ENCODE measurements at regions not wholly inside any gene's neighbourhood (a gene's known extent, or its start where the extent isn't known, plus 50 kb on each side); places are given as distances from the start of the nearest gene placed in this dataset.
A peak's percentile ranks its signal among the peaks of the same experiment; 100 is the strongest.
"Not testable (repeated sequence)": the region's sequence is repeated elsewhere in the genome, so short reads cannot be mapped to it uniquely, and the experiment has no call there.

DNA sequence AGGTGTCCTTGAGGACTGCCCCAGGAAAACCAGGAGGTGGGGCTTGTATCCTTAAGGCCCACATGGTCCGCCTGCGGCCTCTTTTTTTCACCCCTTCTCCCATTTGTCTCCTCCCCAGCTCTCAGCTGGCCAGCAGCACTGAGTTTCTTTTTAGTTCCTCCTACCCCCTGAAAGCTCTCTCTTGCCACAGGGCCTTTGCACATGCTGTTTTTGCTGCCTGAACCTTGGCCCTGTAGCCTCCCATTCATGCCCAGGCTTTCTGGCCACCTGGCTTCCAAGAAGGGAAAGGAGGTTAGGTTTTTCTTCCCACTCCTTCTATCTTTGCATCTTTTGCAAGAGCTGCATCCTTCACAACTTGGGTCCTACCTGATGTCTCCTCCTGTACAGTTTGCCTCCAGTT lies 358.1 kb downstream of the VRK1 start:
- DNase-seq: no peak

DNA sequence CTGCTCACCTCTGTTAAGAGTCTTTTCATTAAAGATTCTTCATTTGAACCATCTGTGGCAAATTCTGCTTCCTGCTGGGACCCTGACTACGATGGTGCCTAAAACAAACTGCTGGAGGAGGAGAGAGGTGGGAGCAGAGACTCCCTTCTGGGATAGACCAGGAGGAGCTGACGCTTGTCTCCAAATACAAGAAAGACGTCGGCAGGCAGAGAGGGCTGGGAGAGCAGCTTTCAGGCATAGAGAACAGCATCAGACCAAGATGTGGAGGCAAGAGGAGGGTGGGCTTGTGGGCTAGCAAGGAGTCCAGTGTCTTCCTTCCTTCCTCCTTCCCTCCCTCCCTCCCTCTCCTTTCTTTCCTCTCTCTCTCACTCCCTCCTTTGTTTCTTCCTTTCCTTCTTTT lies 358.6 kb downstream of the VRK1 start:
- no peak for DNase-seq

DNA sequence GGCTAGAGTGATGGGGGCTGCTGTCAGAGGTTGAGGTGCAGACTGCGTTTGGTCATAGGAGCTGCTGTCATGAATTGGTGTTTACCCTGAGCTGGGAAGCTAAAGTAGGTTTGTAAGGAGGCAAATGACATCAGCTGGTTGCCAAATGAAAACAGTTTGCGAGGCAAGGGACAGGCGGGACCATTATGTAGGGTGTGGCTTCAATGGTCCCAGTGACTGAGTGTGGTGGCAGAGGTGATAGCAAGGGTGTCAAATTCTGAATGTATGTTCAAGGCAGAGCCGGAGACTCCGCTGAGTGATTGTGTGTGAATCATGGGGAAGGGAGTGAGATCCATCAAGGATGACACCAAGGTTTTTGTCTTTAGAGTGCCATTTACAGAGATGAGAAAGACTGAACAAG lies 359.5 kb downstream of the VRK1 start:
- no peak for DNase-seq

DNA sequence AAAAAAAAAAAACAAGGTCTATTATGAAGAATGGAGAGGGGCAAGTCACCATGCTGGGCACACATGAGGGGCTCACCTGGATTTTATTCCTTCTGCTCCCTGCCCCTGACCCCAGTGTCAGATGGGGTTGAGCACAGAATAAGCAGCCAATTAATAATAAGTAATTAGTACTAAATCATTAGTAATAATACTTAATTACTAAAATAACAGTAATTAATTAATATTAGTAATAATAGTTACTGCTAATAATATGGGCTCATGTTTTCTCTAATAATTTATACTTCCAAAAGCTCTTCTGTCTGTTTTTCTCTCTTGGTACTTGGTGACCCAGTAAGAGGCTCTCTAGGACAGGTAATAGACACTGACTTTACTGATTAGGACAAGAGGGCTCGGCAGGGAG lies 360.9 kb downstream of the VRK1 start:
- no peak for DNase-seq

DNA sequence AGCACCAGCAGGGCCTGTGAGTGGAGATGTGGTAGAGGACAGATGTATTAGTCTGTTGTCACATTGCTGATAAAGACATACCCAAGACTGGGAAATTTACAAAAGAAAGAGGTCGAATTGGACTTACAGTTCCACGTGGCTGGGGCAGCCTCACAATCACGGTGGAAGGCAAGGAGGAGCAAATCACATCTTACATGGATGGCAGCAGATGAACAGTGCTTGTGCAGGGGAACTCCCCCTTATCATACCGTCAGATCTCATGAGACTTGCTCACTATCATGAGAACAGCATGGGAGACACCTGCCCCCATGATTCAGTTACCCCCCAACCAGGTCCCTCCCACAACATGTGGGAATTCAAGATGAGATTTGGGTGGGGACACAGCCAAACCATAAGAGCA lies 361.9 kb downstream of the VRK1 start:
- DNase-seq: no peak

DNA sequence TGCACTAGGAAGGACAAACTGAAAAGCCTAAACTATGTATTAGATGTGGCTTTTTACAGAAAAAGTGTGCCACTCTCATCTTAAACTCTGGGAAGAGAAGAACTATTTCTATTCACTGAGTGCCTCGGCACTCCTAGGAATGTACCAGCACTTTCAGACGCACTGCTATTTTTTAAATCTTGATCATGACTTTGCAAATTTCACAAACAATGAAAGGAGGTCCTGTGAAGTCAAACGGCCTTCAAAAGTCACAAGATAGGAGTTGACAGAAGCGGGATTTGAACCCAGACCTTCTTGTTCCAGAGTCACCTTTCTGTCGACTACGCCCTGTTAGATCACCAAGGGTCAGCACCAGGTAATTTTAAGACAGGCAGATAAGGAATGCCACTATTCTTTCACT lies 365.4 kb downstream of the VRK1 start:
- DNase-seq: no peak

DNA sequence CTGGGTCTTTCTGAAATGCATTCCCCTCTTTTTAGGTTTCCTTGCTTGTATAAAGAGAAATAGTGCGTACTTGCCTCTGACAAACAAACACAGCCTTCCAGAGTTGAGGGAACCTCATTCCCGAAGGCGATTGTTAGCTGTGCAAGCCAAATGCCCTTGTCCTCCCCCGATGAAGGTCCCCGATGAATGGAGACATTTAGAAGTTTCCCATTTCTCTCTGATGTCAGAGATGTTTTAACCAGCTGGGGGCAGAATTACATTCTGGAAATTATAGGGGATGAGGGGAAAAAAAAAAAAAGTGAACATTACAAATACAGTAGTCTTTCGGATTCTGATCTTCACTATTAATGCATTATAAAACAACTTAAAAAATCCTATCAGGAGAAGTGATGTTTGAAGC lies 366.8 kb downstream of the VRK1 start:
- DNase-seq: no peak

DNA sequence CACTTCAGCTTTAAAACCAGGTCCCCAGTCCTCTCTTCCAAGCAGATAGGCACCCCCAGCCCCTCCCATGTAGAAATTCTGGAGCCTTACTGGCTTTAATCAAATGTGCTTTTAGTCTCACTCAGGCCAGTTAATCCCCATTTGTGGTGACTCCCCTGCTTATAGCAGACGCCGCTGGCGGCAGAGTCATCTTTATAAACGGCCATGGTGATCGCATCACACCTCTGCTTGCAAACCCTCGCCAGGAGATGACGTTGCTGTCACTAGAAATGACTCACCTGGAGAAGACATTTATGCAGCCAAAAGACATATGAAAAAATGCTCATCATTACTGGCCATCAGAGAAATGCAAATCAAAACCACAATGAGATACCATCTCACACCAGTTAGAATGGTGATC lies 369.3 kb downstream of the VRK1 start:
- no peak for DNase-seq

DNA sequence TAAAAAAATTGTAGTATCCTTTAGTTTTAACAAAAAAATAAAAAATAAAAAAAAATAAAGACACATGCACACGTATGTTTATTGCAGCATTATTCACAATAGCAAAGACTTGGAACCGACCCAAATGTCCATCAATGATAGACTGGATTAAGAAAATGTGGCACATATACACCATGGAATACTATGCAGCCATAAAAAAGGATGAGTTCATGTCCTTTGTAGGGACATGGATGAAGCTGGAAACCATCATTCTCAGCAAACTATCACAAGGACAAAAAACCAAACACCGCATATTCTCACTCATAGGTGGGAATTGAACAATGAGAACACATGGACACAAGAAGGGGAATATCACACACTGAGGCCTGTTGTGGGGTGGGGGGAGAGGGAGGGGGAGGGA lies 370.4 kb downstream of the VRK1 start:
- not testable (repeated sequence) for DNase-seq

DNA sequence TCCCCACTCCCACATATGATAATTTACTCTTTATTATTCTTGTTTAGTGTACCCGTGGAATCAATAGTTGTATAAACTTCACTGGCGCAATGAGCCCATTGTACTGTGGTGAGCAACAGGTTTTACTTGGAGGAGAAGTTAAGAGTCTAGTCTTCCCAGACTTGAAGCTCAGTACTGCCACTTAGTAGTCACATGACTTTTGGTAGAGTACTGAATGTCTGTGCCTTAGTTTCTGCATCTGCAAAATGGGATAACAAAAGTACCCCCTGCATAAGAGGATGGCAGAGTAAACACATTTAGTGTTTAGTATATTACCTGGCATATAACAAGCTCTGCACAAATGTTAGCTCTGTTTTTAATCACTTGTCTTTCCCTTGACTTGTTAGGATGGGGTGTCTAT lies 375.5 kb downstream of the VRK1 start:
- DNase-seq: no peak

DNA sequence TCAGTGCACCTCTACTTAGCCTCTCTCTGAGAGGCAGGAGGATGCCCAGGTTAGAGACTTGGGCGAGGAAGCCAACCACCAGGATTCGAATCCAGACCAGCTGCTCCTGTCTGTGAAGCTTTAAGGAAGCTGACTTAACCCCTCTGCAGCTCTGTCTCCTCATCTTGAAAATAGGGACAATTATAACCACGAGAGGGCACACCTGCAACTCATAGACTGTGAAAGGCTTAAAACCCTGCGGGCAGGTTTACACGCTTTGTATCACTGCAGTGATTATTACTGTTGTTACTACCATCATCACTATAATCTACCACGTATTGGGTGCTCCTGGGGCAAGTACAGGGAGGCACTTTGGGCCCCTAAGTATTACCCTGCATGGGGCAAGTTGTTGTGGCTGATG lies 379.8 kb downstream of the VRK1 start:
- peak; percentile 39 for DNase-seq

DNA sequence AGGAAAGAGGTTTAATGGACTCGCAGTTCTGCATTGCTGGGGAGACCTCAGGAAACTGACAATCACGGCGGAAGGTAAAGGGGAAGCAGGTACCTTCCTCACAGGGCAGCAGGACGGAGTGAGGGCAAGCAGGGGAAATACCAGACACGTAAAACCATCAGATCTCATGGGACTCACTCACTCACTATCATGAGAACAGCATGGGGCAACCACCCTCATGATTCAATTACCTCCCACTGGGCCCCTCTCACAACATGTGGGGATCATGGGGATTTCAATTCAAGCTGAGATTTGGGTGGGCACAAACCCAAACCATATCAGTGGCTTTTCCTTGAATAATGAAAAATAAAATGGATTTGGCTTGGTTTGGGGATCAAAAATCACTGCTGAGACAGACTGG lies 380.5 kb downstream of the VRK1 start:
- no peak for DNase-seq

DNA sequence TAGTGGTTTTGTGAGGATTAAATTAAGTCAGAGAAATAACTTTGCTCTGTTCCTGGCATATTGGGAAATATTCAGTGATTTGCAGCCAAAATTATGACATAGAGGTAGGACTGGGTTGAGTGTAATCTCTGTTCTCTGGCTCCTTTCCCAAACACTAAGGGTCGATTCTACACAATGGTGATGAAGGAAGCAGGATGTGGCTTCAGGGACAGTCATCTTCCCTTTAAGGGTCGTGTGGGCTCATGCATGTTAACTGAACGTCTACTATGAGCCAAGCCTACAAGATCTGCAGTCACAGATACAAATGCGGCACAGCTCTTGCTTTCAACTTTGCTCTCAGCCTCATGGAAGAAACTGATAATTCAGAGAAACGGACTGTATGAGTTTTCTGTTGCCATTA lies 381.6 kb downstream of the VRK1 start:
- DNase-seq: no peak

DNA sequence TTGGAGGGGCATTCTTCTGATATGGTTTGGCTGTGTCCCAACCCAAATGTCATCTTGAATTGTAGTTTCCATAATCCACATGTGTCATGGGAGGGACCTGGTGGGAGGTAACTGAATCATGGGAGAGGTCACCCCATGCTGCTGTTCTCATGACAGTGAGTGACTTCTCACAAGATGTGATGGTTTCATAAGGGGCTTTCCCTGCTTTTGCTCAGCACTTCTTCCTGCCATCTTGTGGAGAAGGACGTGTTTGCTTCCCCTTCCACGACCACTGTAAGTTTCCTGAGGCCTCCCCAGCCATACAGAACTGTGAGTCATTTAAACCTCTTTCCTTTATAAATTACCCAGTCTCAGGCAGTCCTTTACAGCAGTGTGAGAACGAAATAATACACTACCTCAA lies 382.4 kb downstream of the VRK1 start:
- peak; percentile 33 for DNase-seq

DNA sequence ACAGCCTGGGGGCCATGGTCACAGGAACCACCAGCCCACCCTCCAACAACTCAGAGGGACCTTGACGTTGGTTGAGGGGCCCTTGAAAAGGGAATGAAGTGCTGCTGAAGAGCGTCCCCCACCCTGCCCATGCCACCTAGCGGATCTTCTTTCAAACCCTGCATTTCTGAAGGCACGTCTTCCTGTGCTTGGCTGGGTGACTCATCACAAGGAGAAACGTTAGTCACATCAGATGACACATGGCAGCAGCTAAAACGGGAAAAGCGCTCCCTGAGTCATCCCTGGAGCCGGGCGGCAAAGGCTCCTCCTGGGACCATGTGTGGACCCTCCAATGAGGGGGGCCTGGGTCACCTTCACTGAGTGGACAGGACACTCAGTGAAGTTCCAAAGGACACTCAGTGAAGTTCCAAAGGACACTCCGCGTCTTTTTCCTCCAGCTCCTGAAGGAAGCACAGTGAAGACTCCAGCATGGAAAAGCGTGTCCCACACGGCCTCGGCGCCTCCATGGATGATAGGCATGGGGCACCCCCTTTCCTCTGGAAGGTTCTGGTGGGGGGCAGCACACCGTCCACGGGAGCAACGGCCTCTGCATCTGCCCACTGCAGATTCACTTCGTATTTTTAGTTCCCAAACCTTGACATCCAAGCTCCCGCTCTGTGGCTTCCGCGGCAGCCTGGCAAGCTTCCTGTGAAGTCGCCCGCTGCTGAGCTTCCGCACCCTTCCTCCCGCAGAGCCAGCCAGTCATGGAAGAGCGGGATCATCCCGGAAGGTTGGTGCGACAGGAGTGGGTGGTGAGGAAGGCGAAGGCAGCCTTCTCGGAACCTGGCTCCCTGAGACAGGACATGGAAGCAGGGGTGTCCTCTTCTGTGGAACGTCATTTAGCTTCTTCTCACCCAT lies 383.4 kb downstream of the VRK1 start:
- DNase-seq: no peak

DNA sequence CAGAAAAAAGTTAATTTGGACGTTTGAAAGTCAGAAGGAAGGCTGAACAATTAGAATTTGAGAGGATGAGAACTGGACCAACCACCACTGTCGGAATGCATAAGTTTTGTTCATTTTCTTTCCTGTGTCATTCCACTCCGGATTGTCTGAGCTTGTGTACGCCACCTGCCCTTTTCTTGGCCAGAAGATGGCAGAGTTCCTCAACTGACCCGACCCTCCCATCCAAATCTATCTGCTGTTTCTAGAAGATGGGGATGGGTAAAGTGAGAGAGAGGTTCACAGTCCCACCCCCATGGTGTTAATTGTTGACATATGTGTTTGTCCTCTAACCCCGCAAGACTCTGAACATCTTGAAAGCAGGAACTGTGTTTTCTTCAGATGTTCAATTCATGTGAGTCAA lies 388.0 kb downstream of the VRK1 start:
- peak; percentile 21 for DNase-seq

DNA sequence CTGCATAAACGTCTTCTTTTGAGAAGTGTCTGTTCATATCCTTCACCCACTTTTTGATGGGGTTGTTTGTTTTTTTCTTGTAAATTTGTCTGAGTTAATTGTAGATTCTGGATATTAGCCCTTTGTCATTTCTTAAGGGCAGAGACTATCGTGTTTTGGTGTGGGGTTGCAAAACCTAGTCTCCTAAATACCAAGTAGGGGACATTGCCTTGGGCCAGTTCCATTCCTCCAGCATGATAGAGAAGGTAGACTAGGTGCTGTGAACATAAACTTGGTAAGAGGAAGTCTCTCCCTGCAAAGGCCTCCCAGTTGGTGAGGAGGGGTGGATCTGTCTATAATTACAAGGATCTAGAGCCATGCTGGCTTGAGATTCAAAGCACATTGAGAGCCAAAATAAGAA lies 390.7 kb downstream of the VRK1 start:
- no peak for DNase-seq

DNA sequence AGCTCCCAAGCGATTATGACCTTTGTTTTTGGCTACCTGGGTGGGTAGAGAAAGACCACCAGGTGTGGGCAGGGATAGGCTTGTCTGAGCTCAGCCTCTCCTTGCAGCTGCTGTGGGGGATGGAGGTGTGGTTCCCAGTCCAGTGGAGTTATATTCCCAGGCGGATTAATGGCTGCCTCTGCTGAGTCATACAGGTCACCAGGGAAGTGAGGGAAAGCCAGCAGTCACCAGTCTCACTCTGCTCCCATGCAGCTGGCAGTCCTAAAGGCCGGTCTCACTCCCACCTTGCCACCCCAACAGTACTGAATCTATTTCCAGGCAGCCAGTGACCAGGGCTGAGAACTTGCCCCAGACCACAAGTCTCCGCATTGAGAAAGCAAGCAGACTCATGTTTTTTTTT lies 399.2 kb downstream of the VRK1 start:
- DNase-seq: no peak

DNA sequence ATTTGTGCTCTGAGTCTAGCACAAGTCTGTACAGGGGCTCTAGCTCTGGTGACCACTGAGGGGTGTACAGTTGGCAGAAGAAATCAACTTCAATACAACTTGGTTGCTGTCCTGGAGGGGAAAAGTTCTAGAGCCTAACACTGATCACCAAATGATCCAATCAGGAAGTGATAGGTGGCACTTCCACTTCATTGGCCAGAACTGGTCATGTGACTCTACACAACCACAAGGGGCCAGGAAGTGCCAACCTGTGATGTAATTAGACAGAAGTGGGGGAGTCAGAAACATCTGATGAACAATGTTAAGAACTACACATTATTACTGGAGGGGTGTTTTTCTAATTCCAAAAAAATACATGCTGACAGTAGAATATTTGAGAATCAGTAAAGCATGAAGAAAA lies 401.6 kb downstream of the VRK1 start:
- DNase-seq: no peak

DNA sequence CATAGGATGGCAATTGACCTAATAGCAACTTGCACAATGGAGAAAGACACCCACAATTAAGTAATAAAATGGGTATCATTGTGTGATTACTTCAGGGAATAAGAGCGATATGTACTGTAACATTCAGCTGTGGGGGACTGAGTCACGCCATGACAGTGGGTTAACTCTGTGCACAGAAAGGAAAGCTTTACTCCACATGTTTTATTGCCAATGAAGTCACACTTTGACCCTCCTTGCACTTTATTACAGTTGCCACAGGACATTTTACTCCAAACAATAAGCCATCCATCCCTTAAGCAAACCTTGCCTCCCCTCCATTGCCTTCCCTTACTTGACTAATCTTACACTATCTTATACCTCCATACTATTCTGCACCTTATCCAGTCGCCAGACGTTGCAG lies 403.1 kb downstream of the VRK1 start:
- DNase-seq: no peak

DNA sequence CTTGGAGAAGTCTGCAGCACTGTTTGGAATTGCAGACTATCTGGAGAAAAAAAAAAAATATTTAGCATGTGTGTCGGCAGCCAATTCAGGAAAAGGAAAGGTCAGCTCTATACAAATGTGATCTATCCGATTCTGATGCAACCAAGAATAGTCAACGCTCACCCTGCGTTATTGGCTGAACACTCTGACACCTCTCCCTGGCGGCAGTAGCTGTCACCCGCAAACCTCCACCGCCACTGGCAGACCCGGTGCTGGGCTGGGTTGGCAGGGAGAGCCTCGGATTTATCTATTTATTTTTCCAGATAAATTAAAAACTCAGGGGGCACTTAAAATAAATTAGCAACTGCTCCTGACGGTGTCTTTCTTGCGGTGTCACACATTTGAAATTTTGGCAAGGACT lies 409.7 kb downstream of the VRK1 start:
- DNase-seq: no peak

DNA sequence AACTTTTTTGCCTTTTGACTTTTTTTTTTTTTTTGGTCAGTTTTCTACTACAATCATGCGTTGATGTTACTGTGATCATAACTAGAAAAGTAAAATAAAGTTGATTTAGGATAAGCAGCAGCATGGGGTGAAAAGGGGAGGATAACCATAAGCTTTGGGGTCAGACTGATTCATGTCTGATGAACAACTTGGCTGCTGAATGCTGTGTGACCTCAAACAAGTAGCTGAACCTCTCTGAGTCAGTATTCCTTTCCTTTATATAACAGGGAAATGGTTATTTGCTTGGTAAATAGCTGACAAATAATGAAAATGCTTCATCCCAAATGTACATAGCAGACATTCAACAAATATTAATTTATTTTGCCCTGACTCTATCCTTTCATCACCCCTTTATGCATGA lies 413.0 kb downstream of the VRK1 start:
- DNase-seq: no peak

DNA sequence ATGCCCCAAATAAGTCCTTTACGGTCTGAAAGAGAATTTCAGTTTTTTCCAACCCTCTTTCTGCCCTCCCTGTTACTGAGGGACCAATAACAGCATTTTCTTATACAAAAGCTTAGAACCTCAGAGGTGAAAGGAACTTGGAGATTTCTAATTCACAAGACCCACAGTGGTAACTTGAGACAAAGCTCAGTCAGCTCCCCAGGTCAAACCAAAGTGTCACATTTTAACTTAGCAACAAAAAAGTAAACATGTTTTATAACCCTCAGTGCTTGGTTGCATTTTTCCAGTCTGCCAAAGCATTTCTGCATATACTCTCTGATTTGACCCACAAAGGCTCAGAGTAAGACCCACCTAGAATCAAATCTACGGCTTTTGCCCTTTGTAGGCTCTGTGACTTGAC lies 415.2 kb downstream of the VRK1 start:
- no peak for DNase-seq

DNA sequence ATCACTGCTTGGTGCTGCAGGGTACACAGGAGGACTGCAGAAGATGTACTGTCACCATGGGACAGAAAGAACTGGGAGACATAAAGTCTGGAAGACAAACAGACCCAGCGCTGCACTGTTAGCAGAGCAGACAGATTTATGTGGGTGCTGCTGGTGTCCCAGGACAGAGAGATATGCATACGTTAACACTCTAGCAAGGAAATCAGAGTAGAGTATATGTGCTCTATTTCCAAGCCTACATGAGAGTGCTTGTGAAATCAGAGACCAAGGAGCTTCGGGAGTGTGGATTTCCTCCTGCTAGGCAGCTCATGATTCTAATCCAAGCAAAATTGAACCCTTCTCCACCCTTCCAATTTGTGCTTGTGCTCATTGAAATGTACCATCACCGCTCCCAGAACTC lies 416.5 kb downstream of the VRK1 start:
- DNase-seq: no peak

DNA sequence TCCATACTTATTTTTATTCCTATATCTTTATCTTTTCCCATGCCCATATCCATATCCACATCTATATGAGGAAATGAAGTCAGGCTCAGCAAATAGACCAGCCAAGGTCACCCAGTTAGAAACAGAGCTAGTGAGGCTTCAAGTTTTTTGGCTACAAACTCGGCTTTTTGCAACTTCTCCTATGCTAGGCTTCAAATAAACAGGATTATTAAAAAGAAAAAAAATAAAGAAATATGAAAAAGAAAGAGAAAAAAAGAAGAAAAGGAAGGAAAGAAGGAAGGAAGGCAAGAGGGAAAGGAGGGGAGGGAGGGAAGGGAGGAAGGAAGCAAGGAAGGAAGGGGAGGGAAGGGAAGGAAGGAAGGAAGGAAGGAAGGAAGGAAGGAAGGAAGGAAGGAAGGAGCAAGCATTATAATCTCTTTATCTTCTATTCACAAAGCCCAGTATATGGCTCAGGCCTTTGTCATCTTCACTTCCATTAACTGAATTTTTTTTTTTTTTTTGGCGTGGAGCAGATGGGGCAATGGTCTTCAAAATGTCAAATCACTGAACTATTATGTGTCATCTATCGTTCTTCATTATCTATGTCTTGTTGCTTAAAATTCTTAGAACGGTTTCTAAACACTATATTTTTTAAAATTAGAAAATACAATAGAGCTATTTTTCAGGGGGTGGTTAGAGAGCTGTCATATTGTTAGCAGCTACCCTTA lies 418.2 kb downstream of the VRK1 start:
- DNase-seq: no peak

Measured in stimulated activated CD4-positive, alpha-beta T cell treated with anti-CD3 and anti-CD28 coated beads, Interleukin-4, amount 100 ng/mL, for 24 hours (primary cell).